Gastrocnemius medialis (tissue), 4 donors: ENCODE measurements at regions not wholly inside any gene's neighbourhood (a gene's known extent, or its start where the extent isn't known, plus 50 kb on each side); places are given as distances from the start of the nearest gene placed in this dataset.

Experiments used
- ATAC-seq, 2 donors: fragments of 150-250 bp; one replicate each; pipeline ENCODE4 v1.9.1; 2016
- DNase-seq, 2 donors: peaks; one replicate each; pipeline ENCODE4 v3.0.0-alpha.2; 2019
- H3K27ac ChIP-seq, 4 donors: fragments of 200-600 bp; sonication (generic); 1 replicate in 1 of 4; 2 replicates in 3 of 4; pipeline ENCODE4 v1.5.1; 2016 to 2018; ENCODE audit warnings: mild to moderate bottlenecking in 2 of 4, moderate library complexity in 1 of 4
- H3K27me3 ChIP-seq, 3 donors: fragments of 200-600 bp; sonication (generic) in 2 of 3; 1 replicate in 1 of 3; 2 replicates in 2 of 3; pipeline versions ENCODE4 v1.5.1 to v1.6.0; 2016 to 2019; ENCODE audit warnings: mild to moderate bottlenecking in 1 of 3, moderate library complexity in 1 of 3
- H3K36me3 ChIP-seq, 2 donors: fragments of 200-600 bp; sonication (generic) in 1 of 2; one replicate each; pipeline ENCODE4 v1.5.1; 2017 to 2018
- H3K4me1 ChIP-seq, 2 donors: fragments of 200-600 bp; sonication (generic) in 1 of 2; one replicate each; pipeline ENCODE4 v1.5.1; 2016 to 2017; ENCODE audit warnings: mild to moderate bottlenecking in 2 of 2
- H3K4me3 ChIP-seq, 4 donors: fragments of 200-600 bp; sonication (generic) in 3 of 4; 1 replicate in 1 of 4; 2 replicates in 3 of 4; pipeline ENCODE4 v1.5.1; 2016 to 2019; ENCODE audit warnings: mild to moderate bottlenecking in 2 of 4
- H3K9me3 ChIP-seq, 3 donors: fragments of 200-600 bp; sonication (generic) in 2 of 3; 1 replicate in 1 of 3; 2 replicates in 2 of 3; pipeline ENCODE4 v1.5.1; 2016 to 2019
- POLR2A ChIP-seq, 2 donors: fragments of 450-650 bp; IDR thresholded peaks; one replicate each; pipeline ENCODE4 v1.6.1; 2017; ENCODE audit warnings: antibody characterized with exemption in 2 of 2, mild to moderate bottlenecking in 2 of 2, moderate library complexity in 2 of 2
- in situ Hi-C, 4 donors: fragments of 200-750 bp; cut with MboI; loops; one replicate each; pipeline versions ENCODE4 v1.15.0 to v1.8.0; 2017; ENCODE audit warnings: low sequenced_read_pairs in 4 of 4
- intact Hi-C: fragments of 100-400 bp; cut with DNase I; formaldehyde crosslinking; loops from one replicate; pipeline ENCODE4 v1.15.1; 2023; ENCODE audit warnings: low total_unique reads
- TF ChIP-seq, protein P1 (sequence below), 5 experiments: fragments of 450-650 bp in 3 of 5; fragments of 200-600 bp in 2 of 5; sonication (generic) in 2 of 5; IDR thresholded peaks in 4 of 5; conservative IDR thresholded peaks in 1 of 5; 1 replicate in 4 of 5; 2 replicates in 1 of 5; pipeline ENCODE4 v1.5.1; 2016 to 2019; ENCODE audit warnings: antibody characterized with exemption in 5 of 5, mild to moderate bottlenecking in 3 of 5, moderate library complexity in 3 of 5

DNA sequence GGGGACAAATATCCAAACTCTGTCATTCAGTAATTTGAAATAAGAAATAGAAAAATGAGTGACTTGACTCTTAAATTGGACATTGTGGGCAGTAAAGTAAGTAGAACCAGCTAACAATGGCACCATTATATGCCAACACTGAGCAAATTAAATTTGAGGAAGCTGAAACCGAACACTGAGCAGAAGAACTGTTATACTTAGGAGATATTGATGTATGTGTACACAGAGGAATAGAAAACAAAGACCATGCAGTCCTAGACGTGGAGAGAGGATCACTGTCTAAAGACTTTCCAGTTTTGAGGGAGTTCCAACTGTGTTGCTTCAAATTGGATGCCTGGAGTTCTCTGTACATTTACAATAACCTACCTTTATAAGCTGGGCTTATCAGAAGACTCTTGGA lies 427.0 kb upstream of the EYS start:
- TF ChIP-seq, protein P1, sequence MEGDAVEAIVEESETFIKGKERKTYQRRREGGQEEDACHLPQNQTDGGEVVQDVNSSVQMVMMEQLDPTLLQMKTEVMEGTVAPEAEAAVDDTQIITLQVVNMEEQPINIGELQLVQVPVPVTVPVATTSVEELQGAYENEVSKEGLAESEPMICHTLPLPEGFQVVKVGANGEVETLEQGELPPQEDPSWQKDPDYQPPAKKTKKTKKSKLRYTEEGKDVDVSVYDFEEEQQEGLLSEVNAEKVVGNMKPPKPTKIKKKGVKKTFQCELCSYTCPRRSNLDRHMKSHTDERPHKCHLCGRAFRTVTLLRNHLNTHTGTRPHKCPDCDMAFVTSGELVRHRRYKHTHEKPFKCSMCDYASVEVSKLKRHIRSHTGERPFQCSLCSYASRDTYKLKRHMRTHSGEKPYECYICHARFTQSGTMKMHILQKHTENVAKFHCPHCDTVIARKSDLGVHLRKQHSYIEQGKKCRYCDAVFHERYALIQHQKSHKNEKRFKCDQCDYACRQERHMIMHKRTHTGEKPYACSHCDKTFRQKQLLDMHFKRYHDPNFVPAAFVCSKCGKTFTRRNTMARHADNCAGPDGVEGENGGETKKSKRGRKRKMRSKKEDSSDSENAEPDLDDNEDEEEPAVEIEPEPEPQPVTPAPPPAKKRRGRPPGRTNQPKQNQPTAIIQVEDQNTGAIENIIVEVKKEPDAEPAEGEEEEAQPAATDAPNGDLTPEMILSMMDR (IDR thresholded peaks at IDR 0.05 in 4 of 5, conservative IDR thresholded peaks at IDR 0.05 in 1 of 5) = no peak
- no peak for TF ChIP-seq POLR2A (IDR thresholded peaks at IDR 0.05)
- no peaks in the 10 kb centered on the region for H3K27me3 ChIP-seq
- intact Hi-C loops (no loop called here), in situ Hi-C loops (no loop called here)
- H3K4me1 ChIP-seq = no peaks in the 10 kb centered on the region
- no peak overlapping the region for H3K27ac ChIP-seq
- H3K4me3 ChIP-seq = no peak overlapping the region
- no peak for DNase-seq
- H3K36me3 ChIP-seq = no peaks in the 10 kb centered on the region
- H3K9me3 ChIP-seq = no peaks in the 10 kb centered on the region
- ATAC-seq = no peak

DNA sequence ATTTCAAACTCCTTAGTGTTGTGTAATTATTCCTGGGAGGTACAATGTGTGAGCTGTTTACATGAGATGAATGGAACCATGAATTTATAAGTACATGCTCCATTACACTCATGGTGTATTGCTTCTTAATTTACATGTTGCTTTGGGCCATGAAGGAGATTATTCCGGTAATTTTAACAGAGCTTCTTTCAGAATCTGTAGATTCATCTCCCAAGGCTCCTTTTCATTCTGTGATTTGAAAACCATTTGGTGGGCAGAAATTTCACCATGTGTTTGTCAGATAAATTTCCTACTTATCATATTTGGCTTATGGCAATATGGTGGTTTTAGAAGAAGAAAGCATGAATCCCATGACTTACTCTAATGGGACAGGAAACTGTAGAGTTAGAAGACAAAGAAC lies 421.6 kb upstream of the EYS start:
- H3K36me3 ChIP-seq = no peaks in the 10 kb centered on the region
- ATAC-seq (no peak), DNase-seq (no peak)
- no peaks in the 10 kb centered on the region for H3K27me3 ChIP-seq
- no peaks in the 10 kb centered on the region for H3K4me1 ChIP-seq
- TF ChIP-seq, protein P1 (IDR thresholded peaks at IDR 0.05 in 4 of 5, conservative IDR thresholded peaks at IDR 0.05 in 1 of 5) = no peak
- no peak for TF ChIP-seq POLR2A (IDR thresholded peaks at IDR 0.05)
- H3K27ac ChIP-seq = no peak overlapping the region
- H3K9me3 ChIP-seq = no peaks in the 10 kb centered on the region
- H3K4me3 ChIP-seq = no peak overlapping the region
- intact Hi-C loops = no loop called here
- in situ Hi-C loops = no loop called here

DNA sequence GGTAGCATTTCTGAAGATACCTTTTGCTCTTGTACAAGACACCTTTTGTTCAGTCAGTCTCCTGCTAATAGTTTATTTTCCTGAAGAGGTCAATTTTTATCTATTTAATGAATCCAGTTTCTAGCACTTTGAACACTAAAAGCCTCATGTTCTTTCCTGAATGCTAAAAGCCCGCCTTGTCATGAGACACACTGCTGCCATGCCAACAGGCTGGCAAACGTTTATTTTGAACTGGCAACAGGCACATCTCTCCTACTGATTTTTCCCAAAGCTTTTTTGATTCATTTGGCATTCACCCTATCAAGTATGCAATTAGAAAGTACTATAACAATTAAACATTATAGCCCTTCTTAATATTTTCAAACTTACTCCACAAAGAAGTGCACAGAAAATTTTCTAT lies 421.2 kb upstream of the EYS start:
- DNase-seq = no peak
- intact Hi-C loops = no loop called here

DNA sequence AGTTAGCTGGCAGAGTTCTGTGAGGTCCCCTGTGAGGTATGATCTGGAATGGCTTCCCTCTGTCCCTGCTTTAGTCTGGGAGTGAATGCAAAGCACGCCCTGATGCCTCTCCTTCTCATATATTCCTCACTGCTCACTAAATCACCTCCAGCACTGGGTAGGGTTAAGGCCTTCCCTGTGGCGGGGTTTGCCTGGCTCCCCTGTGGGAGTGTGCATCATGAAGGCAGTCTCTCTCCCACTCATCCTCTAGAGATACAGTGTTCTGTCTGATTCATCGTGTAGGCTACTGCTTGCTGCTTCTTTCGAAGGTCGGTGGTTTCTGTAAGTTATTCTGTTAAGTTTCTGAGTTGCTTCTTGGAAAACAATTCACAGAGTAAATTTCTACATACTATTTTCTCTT lies 420.0 kb upstream of the EYS start:
- H3K9me3 ChIP-seq = no peaks in the 10 kb centered on the region
- in situ Hi-C loops = no loop called here

More for the DNA sequence above, 421.2 kb upstream of the EYS start:
- no peak overlapping the region for H3K4me3 ChIP-seq
- no peaks in the 10 kb centered on the region for H3K9me3 ChIP-seq
- H3K36me3 ChIP-seq = no peaks in the 10 kb centered on the region
- H3K4me1 ChIP-seq = no peaks in the 10 kb centered on the region
- in situ Hi-C loops = no loop called here
- no peak overlapping the region for H3K27ac ChIP-seq
- no peaks in the 10 kb centered on the region for H3K27me3 ChIP-seq
- ATAC-seq = no peak
- TF ChIP-seq, protein P1 (IDR thresholded peaks at IDR 0.05 in 4 of 5, conservative IDR thresholded peaks at IDR 0.05 in 1 of 5) = no peak
- no peak for TF ChIP-seq POLR2A (IDR thresholded peaks at IDR 0.05)

DNA sequence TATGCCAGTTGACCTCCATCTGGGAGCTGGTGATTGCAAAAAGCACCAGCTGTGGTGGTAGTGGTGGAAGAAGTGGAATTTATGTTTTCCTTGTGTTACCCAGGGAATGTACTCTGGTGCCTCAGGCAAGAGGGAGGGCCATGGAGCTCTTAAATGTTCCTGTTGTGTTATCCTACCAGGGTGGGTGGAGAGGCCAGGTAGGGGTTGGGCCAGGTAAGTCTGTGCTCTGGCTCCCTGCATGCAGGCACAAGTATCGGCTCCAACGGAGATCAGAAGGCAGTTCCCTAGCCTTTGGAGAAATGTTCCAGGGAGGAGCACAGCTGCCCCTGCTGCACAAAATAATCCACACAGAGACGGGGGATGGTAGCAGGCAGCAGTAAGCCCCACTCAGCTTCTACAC lies 419.3 kb upstream of the EYS start:
- DNase-seq (no peak), ATAC-seq (no peak)
- Histone ChIP-seq H3K4me1 (no peaks in the 10 kb centered on the region), H3K27ac (no peak overlapping the region), H3K4me3 (no peak overlapping the region), H3K36me3 (no peaks in the 10 kb centered on the region), H3K27me3 (no peaks in the 10 kb centered on the region), H3K9me3 (no peaks in the 10 kb centered on the region)
- TF ChIP-seq POLR2A (IDR thresholded peaks at IDR 0.05) = no peak
- TF ChIP-seq, protein P1 (IDR thresholded peaks at IDR 0.05 in 4 of 5, conservative IDR thresholded peaks at IDR 0.05 in 1 of 5) = no peak
- intact Hi-C loops (no loop called here), in situ Hi-C loops (no loop called here)

More for the DNA sequence above, 420.0 kb upstream of the EYS start:
- TF ChIP-seq POLR2A (IDR thresholded peaks at IDR 0.05) = no peak
- TF ChIP-seq, protein P1 (IDR thresholded peaks at IDR 0.05 in 4 of 5, conservative IDR thresholded peaks at IDR 0.05 in 1 of 5) = no peak
- no peaks in the 10 kb centered on the region for H3K27me3 ChIP-seq
- H3K4me3 ChIP-seq = no peak overlapping the region
- no peaks in the 10 kb centered on the region for H3K36me3 ChIP-seq
- H3K4me1 ChIP-seq = no peaks in the 10 kb centered on the region
- H3K27ac ChIP-seq = no peak overlapping the region
- DNase-seq (no peak), ATAC-seq (no peak)
- intact Hi-C loops = no loop called here
